T-cell (primary cell): ENCODE measurements at regions not wholly inside any gene's neighbourhood (a gene's known extent, or its start where the extent isn't known, plus 50 kb on each side); places are given as distances from the start of the nearest gene placed in this dataset.
"Not testable (repeated sequence)": the region's sequence is repeated elsewhere in the genome, so short reads cannot be mapped to it uniquely, and the experiment has no call there.

Source experiments
- ATAC-seq, 4 experiments: fragments of 200-7000 bp in 3 of 4; fragments of 150-1000 bp in 1 of 4; cut with Tn5 transposase; replicated peaks in 1 of 4; 1 replicate in 3 of 4; 2 replicates in 1 of 4; pipeline ENCODE4 v1.10.0; 2021; ENCODE audit warnings: moderate library complexity in 3 of 4, mild to moderate bottlenecking in 2 of 4, moderate number of reproducible peaks in 1 of 4
- CTCF ChIA-PET, 2 donors: fragments of 300-600 bp; sonication (Branson Sonifier 250); formaldehyde crosslinking; loops; one replicate each; lab custom pipeline; 2022; ENCODE audit warnings: antibody characterized with exemption in 2 of 2; lab: Charles Lee
- POLR2A ChIA-PET, 2 donors: fragments of 300-600 bp; sonication (Branson Sonifier 250); formaldehyde crosslinking; loops; one replicate each; lab custom pipeline; 2022; ENCODE audit warnings: antibody characterized with exemption in 2 of 2; lab: Charles Lee
- DNase-seq, 35 experiments: peaks; one replicate each; pipeline versions ENCODE4 v3.0.0 to v3.0.0-alpha.2; 2013 to 2023
- H3K27ac ChIP-seq: one replicate; pipeline ENCODE4 v1.5.1; 2013; ENCODE audit warnings: low read length
- H3K27me3 ChIP-seq, 2 experiments: replicated peaks in 1 of 2; 1 replicate in 1 of 2; 2 replicates in 1 of 2; pipeline versions ENCODE4 v1.6.1 to v1.7.0; 2013; ENCODE audit warnings: low read length in 1 of 2, mixed read lengths in 1 of 2; ENCODE audit not compliant: control insufficient read depth in 2 of 2, insufficient read depth in 2 of 2; ENCODE audit errors: extremely low read depth in 1 of 2
- H3K36me3 ChIP-seq, 2 donors: 1 replicate in 1 of 2; 2 replicates in 1 of 2; pipeline versions ENCODE4 v1.6.1 to v1.7.0; 2013; ENCODE audit warnings: low read length in 1 of 2; ENCODE audit not compliant: control insufficient read depth in 2 of 2, insufficient read depth in 1 of 2; ENCODE audit errors: extremely low read depth in 1 of 2
- H3K4me1 ChIP-seq, 2 experiments: 1 replicate in 1 of 2; 2 replicates in 1 of 2; pipeline versions ENCODE4 v1.6.1 to v1.7.0; 2013; ENCODE audit warnings: low read length in 2 of 2, mixed read lengths in 1 of 2; ENCODE audit not compliant: insufficient read depth in 2 of 2, control insufficient read depth in 1 of 2; ENCODE audit errors: extremely low read depth in 1 of 2
- H3K4me3 ChIP-seq, 2 donors: 1 replicate in 1 of 2; 2 replicates in 1 of 2; pipeline versions ENCODE4 v1.5.1 to v1.7.0; 2013; ENCODE audit warnings: mild to moderate bottlenecking in 2 of 2, low read length in 1 of 2, moderate library complexity in 1 of 2; ENCODE audit not compliant: control insufficient read depth in 1 of 2; ENCODE audit errors: extremely low read depth in 1 of 2
- H3K9me3 ChIP-seq: 2 replicates; pipeline ENCODE4 v1.7.0; 2013
- H3K27ac Mint-ChIP-seq, 2 donors: one replicate each; pipeline ENCODE4 v1.8.0; 2020 to 2021; ENCODE audit warnings: mild to moderate bottlenecking in 2 of 2, mixed read lengths in 2 of 2
- H3K27me3 Mint-ChIP-seq, 2 donors: one replicate each; pipeline ENCODE4 v1.8.0; 2021 to 2022; ENCODE audit warnings: mixed read lengths in 2 of 2
- H3K36me3 Mint-ChIP-seq: one replicate; pipeline ENCODE4 v1.8.0; 2021; ENCODE audit warnings: mixed read lengths
- H3K4me1 Mint-ChIP-seq, 3 donors: one replicate each; pipeline ENCODE4 v1.8.0; 2020 to 2022; ENCODE audit warnings: mixed read lengths in 3 of 3, mild to moderate bottlenecking in 1 of 3
- H3K4me3 Mint-ChIP-seq, 3 donors: one replicate each; pipeline ENCODE4 v1.8.0; 2020 to 2022; ENCODE audit warnings: mild to moderate bottlenecking in 3 of 3, mixed read lengths in 3 of 3, moderate library complexity in 3 of 3
- H3K9me3 Mint-ChIP-seq, 3 donors: one replicate each; pipeline ENCODE4 v1.8.0; 2020 to 2022; ENCODE audit warnings: mixed read lengths in 3 of 3
- WGBS: methylation state at CpG from one replicate; pipeline ENCODE4 v1.1.5; 2013; ENCODE audit warnings: missing lambda C conversion rate; ENCODE audit not compliant: insufficient coverage; 5-methylcytosine and 5-hydroxymethylcytosine counted together

DNA sequence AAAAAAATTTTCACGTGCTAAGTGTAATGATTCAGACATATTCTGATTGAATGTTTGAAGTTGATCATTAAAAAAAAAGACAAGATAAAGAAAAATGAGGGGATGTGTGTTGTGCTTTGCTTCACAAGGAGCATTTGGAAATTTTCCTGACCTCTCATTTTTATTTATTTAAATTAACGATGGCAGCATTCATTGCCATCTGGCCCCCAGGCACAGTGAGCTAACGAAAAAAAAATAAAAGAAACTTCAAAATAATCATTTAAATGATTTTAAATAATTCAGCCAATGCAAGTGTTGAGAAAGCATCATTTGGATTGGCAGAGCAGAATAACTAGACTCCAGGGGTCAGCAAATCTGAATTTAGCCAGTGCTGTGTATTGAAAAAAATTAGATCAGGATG lies 1037.2 kb downstream of the CDH11 start:
- no peaks in the 10 kb centered on the region for H3K9me3 ChIP-seq
- no peaks in the 10 kb centered on the region for H3K27me3 Mint-ChIP-seq
- H3K27me3 ChIP-seq = no peaks in the 10 kb centered on the region
- CTCF ChIA-PET = no interaction called here
- no peak overlapping the region for H3K27ac Mint-ChIP-seq
- no peak for DNase-seq
- no peak for ATAC-seq
- POLR2A ChIA-PET = no interaction called here
- H3K4me1 ChIP-seq = no peaks in the 10 kb centered on the region
- WGBS = no CpG with 5 or more reads among the region's 3 CpGs
- no peaks in the 10 kb centered on the region for H3K36me3 ChIP-seq
- no peak overlapping the region for H3K4me3 Mint-ChIP-seq
- no peak overlapping the region for H3K4me3 ChIP-seq
- no peaks in the 10 kb centered on the region for H3K4me1 Mint-ChIP-seq
- no peak overlapping the region for H3K27ac ChIP-seq
- no peaks in the 10 kb centered on the region for H3K36me3 Mint-ChIP-seq
- H3K9me3 Mint-ChIP-seq = peaks cover 4 to 42% (median 27%) of the 10 kb centered on the region in 3 donors

DNA sequence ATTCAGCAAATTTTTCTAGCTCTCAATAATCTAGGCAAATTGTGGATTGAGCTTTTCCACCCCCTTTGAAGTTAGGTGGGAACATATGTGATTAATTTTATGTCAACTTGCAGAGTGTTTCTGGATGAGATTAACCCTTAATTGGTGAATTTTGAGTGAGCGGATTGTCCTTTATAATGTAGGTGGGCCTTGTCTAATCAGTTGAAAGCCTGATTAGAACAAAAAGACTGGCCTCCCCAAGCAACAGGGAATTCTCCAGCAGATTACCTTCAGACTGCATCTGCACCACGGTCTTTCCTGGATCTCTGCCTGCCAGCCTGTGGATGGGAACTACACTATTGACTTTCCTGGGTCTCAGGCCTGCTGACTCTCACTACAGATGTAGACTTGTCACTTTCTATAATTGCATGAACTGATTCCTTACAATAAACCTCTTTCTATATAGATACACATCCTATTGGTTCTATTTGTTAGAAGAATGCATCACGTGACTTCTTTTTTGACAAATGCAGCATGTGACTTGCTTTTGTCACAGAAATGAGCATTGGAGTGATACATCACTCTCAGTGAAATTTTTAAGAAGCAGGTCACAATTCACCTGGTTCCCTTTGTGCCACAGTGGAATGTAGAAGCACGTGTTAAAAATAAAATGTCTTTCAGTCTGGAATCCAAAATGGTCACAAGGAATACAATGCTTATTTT lies 1038.3 kb downstream of the CDH11 start:
- Mint-ChIP-seq H3K27me3 (no peaks in the 10 kb centered on the region), H3K4me1 (no peaks in the 10 kb centered on the region), H3K4me3 (no peak overlapping the region), H3K27ac (no peak overlapping the region), H3K36me3 (no peaks in the 10 kb centered on the region), H3K9me3 (peaks cover 2 to 39% (median 24%) of the 10 kb centered on the region in 3 donors)
- H3K4me3 ChIP-seq = no peak overlapping the region
- no peaks in the 10 kb centered on the region for H3K9me3 ChIP-seq
- ATAC-seq = no peak
- no peaks in the 10 kb centered on the region for H3K4me1 ChIP-seq
- CTCF ChIA-PET = no interaction called here
- no peaks in the 10 kb centered on the region for H3K27me3 ChIP-seq
- H3K36me3 ChIP-seq = no peaks in the 10 kb centered on the region
- POLR2A ChIA-PET = no interaction called here
- 86% methylated on average over 1 of the region's 4 CpGs for WGBS
- no peak overlapping the region for H3K27ac ChIP-seq
- no peak for DNase-seq

DNA sequence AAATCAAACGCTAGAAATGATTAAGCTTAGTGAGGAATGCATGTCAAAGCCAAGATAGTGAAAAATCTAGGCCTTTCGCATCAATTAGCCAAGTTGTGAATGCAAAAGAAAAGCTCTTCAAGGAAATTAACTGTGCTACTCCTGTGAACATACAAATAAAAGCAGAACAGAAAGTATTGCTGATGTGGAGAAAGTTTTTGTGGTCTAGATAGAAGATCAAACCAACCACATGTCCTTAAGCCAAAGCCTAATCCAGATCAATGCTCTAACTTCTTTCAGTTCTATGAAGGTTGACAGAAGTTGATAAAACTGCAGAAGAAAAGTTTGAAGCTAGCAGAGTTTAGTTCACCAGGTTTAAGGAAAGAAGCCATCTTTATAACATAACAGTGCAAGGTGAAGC lies 1044.6 kb downstream of the CDH11 start:
- H3K36me3 Mint-ChIP-seq = no peaks in the 10 kb centered on the region
- no peak overlapping the region for H3K4me3 Mint-ChIP-seq
- H3K4me1 ChIP-seq = no peaks in the 10 kb centered on the region

DNA sequence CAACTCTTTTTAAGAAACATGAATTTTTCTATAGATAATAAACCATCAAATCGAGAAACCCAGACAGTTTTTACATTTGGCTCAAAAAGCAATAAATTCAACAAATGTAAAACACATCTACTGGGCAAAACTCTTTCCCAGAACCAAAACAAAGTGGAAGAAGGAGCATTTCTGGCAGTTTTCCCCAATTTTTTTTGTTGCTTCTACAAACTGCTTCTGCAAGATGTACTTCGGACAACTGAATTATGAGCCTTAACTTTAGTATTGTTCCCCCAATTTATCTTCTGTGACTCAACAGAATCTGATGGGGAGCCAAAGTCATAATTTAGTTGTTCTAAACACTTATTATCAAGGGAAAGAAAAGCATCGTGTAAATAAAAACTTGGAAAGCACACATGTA lies 1047.2 kb downstream of the CDH11 start:
- Histone ChIP-seq H3K9me3 (no peaks in the 10 kb centered on the region), H3K4me3 (no peak overlapping the region), H3K4me1 (no peaks in the 10 kb centered on the region), H3K36me3 (no peaks in the 10 kb centered on the region), H3K27ac (no peak overlapping the region), H3K27me3 (no peaks in the 10 kb centered on the region)
- peaks cover 20 to 52% (median 30%) of the 10 kb centered on the region in 3 donors for H3K9me3 Mint-ChIP-seq
- DNase-seq (no peak), ATAC-seq (no peak)
- no peaks in the 10 kb centered on the region for H3K4me1 Mint-ChIP-seq
- H3K36me3 Mint-ChIP-seq = no peaks in the 10 kb centered on the region
- ChIA-PET CTCF (no interaction called here), POLR2A (no interaction called here)
- no peak overlapping the region for H3K4me3 Mint-ChIP-seq
- 0% methylated on average over 1 of the region's 3 CpGs for WGBS
- H3K27me3 Mint-ChIP-seq = no peaks in the 10 kb centered on the region
- H3K27ac Mint-ChIP-seq = no peak overlapping the region

More for the DNA sequence above, 1044.6 kb downstream of the CDH11 start:
- Mint-ChIP-seq H3K27ac (no peak overlapping the region), H3K27me3 (no peaks in the 10 kb centered on the region), H3K4me1 (no peaks in the 10 kb centered on the region), H3K9me3 (peaks cover 7 to 41% (median 25%) of the 10 kb centered on the region in 3 donors)
- DNase-seq (no peak), ATAC-seq (no peak)
- POLR2A ChIA-PET = no interaction called here
- H3K4me3 ChIP-seq = no peak overlapping the region
- H3K27ac ChIP-seq = no peak overlapping the region
- H3K27me3 ChIP-seq = no peaks in the 10 kb centered on the region
- WGBS = 80% methylated on average over 1 of the region's 2 CpGs
- H3K9me3 ChIP-seq = no peaks in the 10 kb centered on the region
- CTCF ChIA-PET = interaction anchor here in 1 of 2 donors (0.6 kb wide), 1 partner anchor 1305 kb away, joined by 3 read pairs; no protein-coding TSS in a partner anchor
- no peaks in the 10 kb centered on the region for H3K36me3 ChIP-seq

DNA sequence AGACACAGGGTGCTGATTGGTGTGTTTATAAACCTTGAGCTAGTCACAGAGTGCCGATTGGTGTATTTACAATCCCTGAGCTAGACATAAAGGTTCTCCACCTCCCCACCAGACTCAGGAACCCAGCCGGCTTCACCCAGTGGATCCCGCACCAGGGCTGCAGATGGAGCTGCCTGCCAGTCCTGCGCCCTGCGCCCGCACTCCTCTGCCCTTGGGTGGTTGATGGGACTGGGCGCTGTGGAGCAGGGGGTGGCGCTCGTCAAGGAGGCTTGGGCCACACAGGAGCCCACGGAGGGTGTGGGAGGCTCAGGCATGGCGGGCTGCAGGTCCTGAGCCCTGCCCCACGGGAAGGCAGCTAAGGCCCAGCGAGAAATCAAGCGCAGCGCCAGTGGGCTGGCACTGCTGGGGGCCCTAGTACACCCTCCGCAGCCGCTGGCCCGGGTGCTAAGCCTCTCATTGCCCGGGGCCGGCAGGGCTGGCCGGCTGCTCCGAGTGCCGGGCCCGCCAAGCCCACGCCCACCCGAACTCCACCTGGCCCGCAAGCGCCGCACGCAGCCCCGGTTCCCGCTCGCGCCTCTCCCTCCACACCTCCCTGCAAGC lies 1049.6 kb downstream of the CDH11 start:
- WGBS = 92% methylated on average over 19 of the region's 34 CpGs
- POLR2A ChIA-PET, H3K27me3 Mint-ChIP-seq, H3K27ac Mint-ChIP-seq, H3K4me1 ChIP-seq, H3K4me3 ChIP-seq, H3K4me3 Mint-ChIP-seq, H3K27me3 ChIP-seq, CTCF ChIA-PET, DNase-seq, H3K36me3 Mint-ChIP-seq, H3K4me1 Mint-ChIP-seq, ATAC-seq, H3K27ac ChIP-seq, H3K36me3 ChIP-seq, H3K9me3 ChIP-seq: not testable (repeated sequence)
- H3K9me3 Mint-ChIP-seq = peaks cover 21 to 55% (median 27%) of the 10 kb centered on the region in 3 donors

DNA sequence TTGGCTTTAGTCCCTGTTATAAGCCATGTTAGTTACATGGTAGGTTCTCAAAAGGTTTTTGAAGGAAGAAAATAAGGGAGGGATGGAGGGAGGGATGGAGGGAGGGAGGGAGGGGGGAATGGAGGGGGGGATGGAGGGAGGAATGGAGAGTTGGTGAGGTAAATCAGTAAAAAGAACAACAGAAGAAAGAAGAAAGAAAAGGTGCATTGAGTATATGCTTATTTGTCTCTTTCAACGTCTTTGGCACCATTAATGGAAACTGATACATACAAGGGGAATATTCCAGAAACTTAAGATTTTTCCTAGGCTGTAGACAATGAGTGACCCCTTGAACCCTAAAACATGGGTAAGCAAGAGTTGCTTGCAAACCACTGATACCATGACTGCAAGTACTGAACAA lies 1056.3 kb downstream of the CDH11 start:
- no peaks in the 10 kb centered on the region for H3K27me3 Mint-ChIP-seq
- no peaks in the 10 kb centered on the region for H3K36me3 ChIP-seq
- H3K4me1 Mint-ChIP-seq = no peaks in the 10 kb centered on the region
- no peak for DNase-seq
- no peaks in the 10 kb centered on the region for H3K9me3 ChIP-seq
- ChIA-PET CTCF (no interaction called here), POLR2A (no interaction called here)
- H3K27me3 ChIP-seq = no peaks in the 10 kb centered on the region
- no peak overlapping the region for H3K27ac ChIP-seq
- ATAC-seq = no peak
- H3K4me3 ChIP-seq = no peak overlapping the region
- 71% methylated on average over 1 of the region's 1 CpG for WGBS
- H3K4me3 Mint-ChIP-seq = no peak overlapping the region
- no peak overlapping the region for H3K27ac Mint-ChIP-seq
- H3K9me3 Mint-ChIP-seq = peaks cover 15 to 37% (median 24%) of the 10 kb centered on the region in 3 donors
- no peaks in the 10 kb centered on the region for H3K36me3 Mint-ChIP-seq
- H3K4me1 ChIP-seq = no peaks in the 10 kb centered on the region
